ENCODE measurements at regions not wholly inside any gene's neighbourhood (a gene's known extent, or its start where the extent isn't known, plus 50 kb on each side); places are given as distances from the start of the nearest gene placed in this dataset.

GRCh38 chr7:91431601-91432000 lies 167.4 kb downstream of the FZD1 start:
- TF ChIP-seq CTCF (IDR thresholded peaks at IDR 0.05), result no peak
- TF ChIP-seq EP300 (IDR thresholded peaks at IDR 0.05), result no peak

Data from suprapubic skin (tissue), 3 donors.